Ascending aorta (tissue), 2 donors: ENCODE measurements at regions not wholly inside any gene's neighbourhood (a gene's known extent, or its start where the extent isn't known, plus 50 kb on each side); places are given as distances from the start of the nearest gene placed in this dataset.
"Not testable (repeated sequence)": the region's sequence is repeated elsewhere in the genome, so short reads cannot be mapped to it uniquely, and the experiment has no call there.

Source experiments
- DNase-seq, 2 donors: peaks; one replicate each; pipeline ENCODE4 v3.0.0-alpha.2; 2019; ENCODE audit warnings: low spot score in 2 of 2
- H3K27ac ChIP-seq, 2 donors: fragments of 200-600 bp; sonication (generic); one replicate each; pipeline ENCODE4 v1.5.1; 2016 to 2017; ENCODE audit warnings: mild to moderate bottlenecking in 1 of 2
- H3K27me3 ChIP-seq: fragments of 200-600 bp; sonication (generic); one replicate; pipeline ENCODE4 v1.5.1; 2017
- H3K36me3 ChIP-seq, 2 donors: fragments of 200-600 bp; sonication (generic); one replicate each; pipeline ENCODE4 v1.5.1; 2016
- H3K4me1 ChIP-seq, 2 donors: fragments of 200-600 bp; sonication (generic); one replicate each; pipeline ENCODE4 v1.5.1; 2016 to 2017; ENCODE audit warnings: mild to moderate bottlenecking in 1 of 2
- H3K4me3 ChIP-seq, 2 donors: fragments of 200-600 bp; sonication (generic); one replicate each; pipeline ENCODE4 v1.5.1; 2016 to 2017; ENCODE audit warnings: mild to moderate bottlenecking in 1 of 2
- H3K9me3 ChIP-seq, 2 donors: fragments of 200-600 bp; sonication (generic); one replicate each; pipeline ENCODE4 v1.5.1; 2016
- CTCF ChIP-seq, 3 experiments: fragments of 200-600 bp in 2 of 3; fragments of 450-650 bp in 1 of 3; sonication (generic) in 2 of 3; IDR thresholded peaks; one replicate each; pipeline ENCODE4 v1.5.1; 2016 to 2019; ENCODE audit warnings: antibody characterized with exemption in 3 of 3, mild to moderate bottlenecking in 1 of 3, moderate library complexity in 1 of 3
- intact Hi-C: fragments of 100-400 bp; cut with DNase I; formaldehyde crosslinking; loops from one replicate; pipeline ENCODE4 v1.15.1; 2023

- no peak for DNase-seq
- Histone ChIP-seq H3K27me3 (no peaks in the 10 kb centered on the region), H3K36me3 (no peaks in the 10 kb centered on the region), H3K4me1 (no peaks in the 10 kb centered on the region), H3K4me3 (no peak overlapping the region), H3K9me3 (no peaks in the 10 kb centered on the region), H3K27ac (no peak overlapping the region)
- intact Hi-C loops: no loop called here
- TF ChIP-seq CTCF (IDR thresholded peaks at IDR 0.05): no peak
Measured at GRCh38 chr3:106981392-106981791, 395.8 kb upstream of the CCDC54 start.

- Histone ChIP-seq H3K27me3 (no peaks in the 10 kb centered on the region), H3K4me3 (no peak overlapping the region), H3K9me3 (no peaks in the 10 kb centered on the region), H3K27ac (no peak overlapping the region), H3K36me3 (no peaks in the 10 kb centered on the region), H3K4me1 (no peaks in the 10 kb centered on the region)
- DNase-seq: no peak
- intact Hi-C loops: no loop called here
- no peak for TF ChIP-seq CTCF (IDR thresholded peaks at IDR 0.05)
Measured at GRCh38 chr3:106985721-106986120, 391.5 kb upstream of the CCDC54 start.

- not testable (repeated sequence) for DNase-seq, H3K36me3 ChIP-seq
Measured at GRCh38 chr3:106998841-106999682, 378.2 kb upstream of the CCDC54 start.

GRCh38 chr3:107001635-107002034, 375.6 kb upstream of the CCDC54 start:
- Histone ChIP-seq H3K36me3 (no peaks in the 10 kb centered on the region), H3K27ac (no peak overlapping the region), H3K9me3 (no peaks in the 10 kb centered on the region), H3K4me1 (no peaks in the 10 kb centered on the region), H3K27me3 (no peaks in the 10 kb centered on the region), H3K4me3 (no peak overlapping the region)
- intact Hi-C loops: no loop called here
- DNase-seq: no peak
- TF ChIP-seq CTCF (IDR thresholded peaks at IDR 0.05): no peak

More at GRCh38 chr3:106998841-106999682, 378.2 kb upstream of the CCDC54 start:
- H3K4me3 ChIP-seq, H3K27ac ChIP-seq, H3K4me1 ChIP-seq, intact Hi-C loops, H3K9me3 ChIP-seq, H3K27me3 ChIP-seq: not testable (repeated sequence)

- intact Hi-C loops, DNase-seq, H3K27ac ChIP-seq, H3K36me3 ChIP-seq, H3K4me3 ChIP-seq, H3K27me3 ChIP-seq, H3K4me1 ChIP-seq, H3K9me3 ChIP-seq: not testable (repeated sequence)
Measured at GRCh38 chr3:107005352-107005751, 371.9 kb upstream of the CCDC54 start.

GRCh38 chr3:107008213-107008612, 369.0 kb upstream of the CCDC54 start:
- Histone ChIP-seq H3K36me3 (no peaks in the 10 kb centered on the region), H3K4me3 (no peak overlapping the region), H3K27ac (no peak overlapping the region), H3K9me3 (no peaks in the 10 kb centered on the region), H3K4me1 (no peaks in the 10 kb centered on the region), H3K27me3 (no peaks in the 10 kb centered on the region)
- intact Hi-C loops: no loop called here
- DNase-seq: no peak
- no peak for TF ChIP-seq CTCF (IDR thresholded peaks at IDR 0.05)
